ENCODE measurements at regions not wholly inside any gene's neighbourhood (a gene's known extent, or its start where the extent isn't known, plus 50 kb on each side); places are given as distances from the start of the nearest gene placed in this dataset.

- TF ChIP-seq RAD21 (IDR thresholded peaks at IDR 0.05; ENCODE audit: low read depth) (no peak), REST (IDR thresholded peaks at IDR 0.05; ENCODE audit: low read depth) (no peak), YY1 (IDR thresholded peaks at IDR 0.05; ENCODE audit: low read depth) (no peak)
Observed at GRCh38 chr16:51797669-51798259, 646.7 kb upstream of the SALL1 start.

- TF ChIP-seq REST (IDR thresholded peaks at IDR 0.05; ENCODE audit: low read depth) (no peak), ZBTB7A (IDR thresholded peaks at IDR 0.05; ENCODE audit: low read depth) (no peak), EP300 (IDR thresholded peaks at IDR 0.05; ENCODE audit: borderline replicate concordance) (no peak), MAX (IDR thresholded peaks at IDR 0.05) (no peak), RAD21 (IDR thresholded peaks at IDR 0.05; ENCODE audit: low read depth) (no peak), NFIC (IDR thresholded peaks at IDR 0.05) (no peak), CEBPB (IDR thresholded peaks at IDR 0.05) (no peak), USF1 (IDR thresholded peaks at IDR 0.05) (no peak), EGR1 (IDR thresholded peaks at IDR 0.05) (no peak)
Observed at GRCh38 chr16:51779240-51779639, 628.2 kb upstream of the SALL1 start.

GRCh38 chr16:51773071-51773890 lies 622.2 kb upstream of the SALL1 start:
- TF ChIP-seq MAX (IDR thresholded peaks at IDR 0.05): no peak

- TF ChIP-seq CEBPB (IDR thresholded peaks at IDR 0.05) (no peak), NFIC (IDR thresholded peaks at IDR 0.05) (no peak), RAD21 (IDR thresholded peaks at IDR 0.05; ENCODE audit: low read depth) (no peak), REST (IDR thresholded peaks at IDR 0.05; ENCODE audit: low read depth) (no peak)
Observed at GRCh38 chr16:51766739-51767138, 615.7 kb upstream of the SALL1 start.

- no peak for TF ChIP-seq CEBPB (IDR thresholded peaks at IDR 0.05)
- TF ChIP-seq REST (IDR thresholded peaks at IDR 0.05; ENCODE audit: low read depth): no peak
- no peak for TF ChIP-seq NFIC (IDR thresholded peaks at IDR 0.05)
- TF ChIP-seq FOXM1 (IDR thresholded peaks at IDR 0.05; ENCODE audit: borderline replicate concordance, low read depth): no peak
- TF ChIP-seq TCF12 (IDR thresholded peaks at IDR 0.05; ENCODE audit: low read depth): no peak
- TF ChIP-seq MAX (IDR thresholded peaks at IDR 0.05): no peak
- TF ChIP-seq USF1 (IDR thresholded peaks at IDR 0.05): no peak
- no peak for TF ChIP-seq ZBTB7A (IDR thresholded peaks at IDR 0.05; ENCODE audit: low read depth)
- TF ChIP-seq TEAD4 (IDR thresholded peaks at IDR 0.05): no peak
- no peak for TF ChIP-seq TAF1 (IDR thresholded peaks at IDR 0.05; ENCODE audit: low read depth)
- TF ChIP-seq EGR1 (IDR thresholded peaks at IDR 0.05): no peak
- TF ChIP-seq CREB1 (IDR thresholded peaks at IDR 0.05; ENCODE audit: low read depth): no peak
- TF ChIP-seq YY1 (IDR thresholded peaks at IDR 0.05; ENCODE audit: low read depth): no peak
- TF ChIP-seq EP300 (IDR thresholded peaks at IDR 0.05; ENCODE audit: borderline replicate concordance): no peak
- no peak for TF ChIP-seq RAD21 (IDR thresholded peaks at IDR 0.05; ENCODE audit: low read depth)
Observed at GRCh38 chr16:51763072-51763661, 612.1 kb upstream of the SALL1 start.
